SU-DHL-6 (cell line): ENCODE measurements at regions not wholly inside any gene's neighbourhood (a gene's known extent, or its start where the extent isn't known, plus 50 kb on each side); places are given as distances from the start of the nearest gene placed in this dataset.

Experiments used
- H2AFZ ChIP-seq: fragments of 200-600 bp; sonication (generic); 2 replicates; pipeline ENCODE4 v1.6.1; 2014; ENCODE audit warnings: low read depth, mild to moderate bottlenecking, moderate library complexity, mixed read lengths, antibody characterized with exemption, low read length; ENCODE audit not compliant: severe bottlenecking
- H3F3A ChIP-seq: fragments of 200-600 bp; shearing (Covaris generic); 2 replicates; pipeline ENCODE4 v1.6.0; 2016; ENCODE audit warnings: antibody characterized with exemption, mild to moderate bottlenecking; ENCODE audit not compliant: insufficient read depth
- H3K27ac ChIP-seq: fragments of 200-600 bp; sonication (generic); 2 replicates; pipeline ENCODE4 v1.5.1; 2016; ENCODE audit warnings: low read depth, mild to moderate bottlenecking, low read length, moderate library complexity, mixed read lengths
- H3K27me3 ChIP-seq: fragments of 200-600 bp; sonication (generic), shearing (Covaris generic); 2 replicates; pipeline ENCODE4 v1.6.0; 2014; ENCODE audit warnings: mild to moderate bottlenecking, low read length
- H3K36me3 ChIP-seq: fragments of 200-600 bp; sonication (generic); 2 replicates; pipeline ENCODE4 v1.6.1; 2014; ENCODE audit warnings: mild to moderate bottlenecking, low read length, mixed read lengths
- H3K4me2 ChIP-seq: fragments of 300-600, 200-600 bp; shearing (Covaris generic), sonication (generic); 2 replicates; pipeline ENCODE4 v1.6.0; 2014; ENCODE audit warnings: low read length, low read depth, mild to moderate bottlenecking; ENCODE audit not compliant: poor library complexity, severe bottlenecking
- H3K4me3 ChIP-seq: fragments of 200-600 bp; sonication (generic); 2 replicates; pipeline ENCODE4 v1.5.1; 2014; ENCODE audit warnings: antibody characterized with exemption, low read length, mild to moderate bottlenecking, mixed read lengths; ENCODE audit not compliant: insufficient read depth, poor library complexity, severe bottlenecking
- H3K79me2 ChIP-seq: fragments of 200-600 bp; sonication (generic); 2 replicates; pipeline ENCODE4 v1.6.1; 2014; ENCODE audit warnings: mild to moderate bottlenecking, low read length, moderate library complexity; ENCODE audit not compliant: insufficient read depth
- H3K9ac ChIP-seq: fragments of 200-600 bp; sonication (generic); 2 replicates; pipeline ENCODE4 v1.7.0; 2014; ENCODE audit warnings: mild to moderate bottlenecking, low read length
- H3K9me2 ChIP-seq: fragments of 200-600 bp; sonication (generic); replicated peaks from 2 replicates; pipeline ENCODE4 v1.6.1; 2014; ENCODE audit warnings: low read length; ENCODE audit not compliant: insufficient read depth
- H3K9me3 ChIP-seq: fragments of 200-600 bp; sonication (generic); 2 replicates; pipeline ENCODE4 v1.6.1; 2014; ENCODE audit warnings: low read length, mixed read lengths; ENCODE audit not compliant: insufficient read depth
- H4K20me1 ChIP-seq: fragments of 200-600 bp; sonication (generic); 2 replicates; pipeline ENCODE4 v1.6.1; 2014; ENCODE audit warnings: low read depth, mild to moderate bottlenecking, antibody characterized with exemption, low read length, moderate library complexity, mixed read lengths
- CTCF ChIP-seq: fragments of 200-600 bp; sonication (generic); IDR thresholded peaks from one replicate; pipeline ENCODE4 v1.5.1; 2017; ENCODE audit warnings: antibody characterized with exemption, mild to moderate bottlenecking, low read length, moderate library complexity; ENCODE audit not compliant: insufficient read depth, poor library complexity, severe bottlenecking
- EZH2phosphoT487 ChIP-seq: fragments of 200-600 bp; sonication (generic), shearing (Covaris generic); conservative IDR thresholded peaks from 2 replicates; pipeline ENCODE4 v1.6.1; 2018; ENCODE audit warnings: mild to moderate bottlenecking, antibody characterized with exemption, low read length, moderate library complexity, mixed read lengths

- no peak overlapping the region for H3K4me2 ChIP-seq
- no peaks in the 10 kb centered on the region for H3K27me3 ChIP-seq
- H3K9me2 ChIP-seq, result no peaks in the 10 kb centered on the region
- H3K27ac ChIP-seq, result no peak overlapping the region
- TF ChIP-seq EZH2phosphoT487 (no peak), CTCF (no peak)
- no peaks in the 10 kb centered on the region for H3F3A ChIP-seq
- no peaks in the 10 kb centered on the region for H3K79me2 ChIP-seq
- no peaks in the 10 kb centered on the region for H3K36me3 ChIP-seq
- no peak overlapping the region for H3K4me3 ChIP-seq
- peaks cover 8% of the 10 kb centered on the region; the same call in 1 of the 2 replicates for H3K9me3 ChIP-seq
- H3K9ac ChIP-seq, result no peak overlapping the region
- H2AFZ ChIP-seq, result no peak overlapping the region
- H4K20me1 ChIP-seq, result no peaks in the 10 kb centered on the region
These were observed 191.2 kb downstream of the TLE3 start for GRCh38 chr15:69906256-69907185.

- Histone ChIP-seq H3F3A (no peaks in the 10 kb centered on the region), H3K36me3 (no peaks in the 10 kb centered on the region), H3K27ac (no peak overlapping the region), H3K9me2 (no peaks in the 10 kb centered on the region), H3K4me2 (no peak overlapping the region), H3K9me3 (peaks cover 8% of the 10 kb centered on the region; the same call in 1 of the 2 replicates), H3K27me3 (no peaks in the 10 kb centered on the region), H3K4me3 (no peak overlapping the region), H3K79me2 (no peaks in the 10 kb centered on the region), H4K20me1 (no peaks in the 10 kb centered on the region), H3K9ac (no peak overlapping the region), H2AFZ (no peak overlapping the region)
- TF ChIP-seq CTCF (no peak), EZH2phosphoT487 (no peak)
These were observed 189.7 kb downstream of the TLE3 start for GRCh38 chr15:69908060-69908459.

GRCh38 chr15:69908590-69909420 lies 188.9 kb downstream of the TLE3 start:
- H3K79me2 ChIP-seq, result no peaks in the 10 kb centered on the region
- H3K4me2 ChIP-seq, result no peak overlapping the region
- no peaks in the 10 kb centered on the region for H3K9me2 ChIP-seq
- TF ChIP-seq CTCF (no peak), EZH2phosphoT487 (no peak)
- H3F3A ChIP-seq, result no peaks in the 10 kb centered on the region
- no peaks in the 10 kb centered on the region for H3K36me3 ChIP-seq
- no peaks in the 10 kb centered on the region for H3K27me3 ChIP-seq
- no peaks in the 10 kb centered on the region for H4K20me1 ChIP-seq
- H3K27ac ChIP-seq, result no peak overlapping the region
- H3K9ac ChIP-seq, result no peak overlapping the region
- H3K4me3 ChIP-seq, result no peak overlapping the region
- peaks cover 8% of the 10 kb centered on the region; the same call in 1 of the 2 replicates for H3K9me3 ChIP-seq
- no peak overlapping the region for H2AFZ ChIP-seq
